Thyroid gland (tissue), 4 donors: ENCODE measurements at regions not wholly inside any gene's neighbourhood (a gene's known extent, or its start where the extent isn't known, plus 50 kb on each side); places are given as distances from the start of the nearest gene placed in this dataset.

ENCODE experiments used
- DNase-seq, 2 donors: peaks; one replicate each; pipeline ENCODE4 v3.0.0-alpha.2; 2019
- H3K27ac ChIP-seq, 3 donors: fragments of 200-600 bp; sonication (generic); 1 replicate in 2 of 3; 2 replicates in 1 of 3; pipeline ENCODE4 v1.5.1; 2016 to 2019; ENCODE audit warnings: mild to moderate bottlenecking in 1 of 3, moderate library complexity in 1 of 3
- H3K27me3 ChIP-seq: fragments of 200-600 bp; sonication (generic); one replicate; pipeline ENCODE4 v1.5.1; 2019
- H3K36me3 ChIP-seq, 2 donors: fragments of 200-600 bp; sonication (generic); one replicate each; pipeline ENCODE4 v1.5.1; 2016 to 2019
- H3K4me1 ChIP-seq, 2 donors: fragments of 200-600 bp; sonication (generic); one replicate each; pipeline ENCODE4 v1.5.1; 2017 to 2019
- H3K4me3 ChIP-seq, 3 donors: fragments of 200-600 bp; sonication (generic); replicated peaks in 1 of 3; 1 replicate in 2 of 3; 2 replicates in 1 of 3; pipeline ENCODE4 v1.5.1; 2016; ENCODE audit warnings: mild to moderate bottlenecking in 1 of 3
- H3K9me3 ChIP-seq: fragments of 200-600 bp; sonication (generic); one replicate; pipeline ENCODE4 v1.5.1; 2017
- POLR2A ChIP-seq, 2 donors: fragments of 450-650 bp; IDR thresholded peaks; one replicate each; pipeline ENCODE4 v1.6.1; 2017; ENCODE audit warnings: antibody characterized with exemption in 2 of 2, mild to moderate bottlenecking in 2 of 2, moderate library complexity in 1 of 2
- WGBS, 2 donors: methylation state at CpG; one replicate each; pipeline ENCODE4 v1.1.5; 2017; 5-methylcytosine and 5-hydroxymethylcytosine counted together
- intact Hi-C: fragments of 100-400 bp; cut with DNase I; formaldehyde crosslinking; loops from one replicate; pipeline ENCODE4 v1.15.1; 2023
- TF ChIP-seq, protein P1 (sequence below), 6 experiments: fragments of 200-600 bp in 3 of 6; fragments of 450-650 bp in 3 of 6; sonication (generic) in 3 of 6; IDR thresholded peaks; one replicate each; pipeline ENCODE4 v1.5.1; 2016 to 2019; ENCODE audit warnings: antibody characterized with exemption in 6 of 6, mild to moderate bottlenecking in 2 of 6, inconsistent platforms in 1 of 6, moderate library complexity in 1 of 6

DNA sequence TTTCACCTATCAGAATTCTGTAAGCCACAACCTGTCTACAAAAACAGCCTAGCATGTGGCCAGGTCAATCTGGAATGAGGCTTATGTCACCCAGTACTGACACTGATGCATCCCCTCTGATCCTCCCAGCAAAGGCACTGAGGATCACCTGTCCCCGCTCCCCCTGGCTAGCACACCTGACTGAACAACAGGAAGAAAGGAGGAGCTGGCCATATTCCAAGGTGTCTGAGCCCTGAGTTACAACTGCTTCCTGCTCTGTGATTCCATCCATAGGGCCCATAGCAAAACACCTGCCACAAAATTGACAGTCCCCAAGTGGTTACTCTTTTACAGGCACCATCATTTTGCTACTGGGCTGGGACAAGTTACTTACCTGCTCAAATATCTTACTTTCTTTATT, 555.5 kb upstream of the CFAP20DC start:
- Histone ChIP-seq H3K27me3 (no peaks in the 10 kb centered on the region), H3K4me3 (no peak overlapping the region), H3K4me1 (peaks cover 19 to 22% of the 10 kb centered on the region in 2 donors), H3K36me3 (no peaks in the 10 kb centered on the region), H3K9me3 (no peaks in the 10 kb centered on the region), H3K27ac (no peak overlapping the region)
- 64 to 91% methylated on average over 1 of the region's 1 CpG for WGBS, 2 donors
- DNase-seq: peak; percentile 38 to 49
- intact Hi-C loops: no loop called here
- TF ChIP-seq POLR2A (IDR thresholded peaks at IDR 0.05): no peak
- TF ChIP-seq, protein P1, sequence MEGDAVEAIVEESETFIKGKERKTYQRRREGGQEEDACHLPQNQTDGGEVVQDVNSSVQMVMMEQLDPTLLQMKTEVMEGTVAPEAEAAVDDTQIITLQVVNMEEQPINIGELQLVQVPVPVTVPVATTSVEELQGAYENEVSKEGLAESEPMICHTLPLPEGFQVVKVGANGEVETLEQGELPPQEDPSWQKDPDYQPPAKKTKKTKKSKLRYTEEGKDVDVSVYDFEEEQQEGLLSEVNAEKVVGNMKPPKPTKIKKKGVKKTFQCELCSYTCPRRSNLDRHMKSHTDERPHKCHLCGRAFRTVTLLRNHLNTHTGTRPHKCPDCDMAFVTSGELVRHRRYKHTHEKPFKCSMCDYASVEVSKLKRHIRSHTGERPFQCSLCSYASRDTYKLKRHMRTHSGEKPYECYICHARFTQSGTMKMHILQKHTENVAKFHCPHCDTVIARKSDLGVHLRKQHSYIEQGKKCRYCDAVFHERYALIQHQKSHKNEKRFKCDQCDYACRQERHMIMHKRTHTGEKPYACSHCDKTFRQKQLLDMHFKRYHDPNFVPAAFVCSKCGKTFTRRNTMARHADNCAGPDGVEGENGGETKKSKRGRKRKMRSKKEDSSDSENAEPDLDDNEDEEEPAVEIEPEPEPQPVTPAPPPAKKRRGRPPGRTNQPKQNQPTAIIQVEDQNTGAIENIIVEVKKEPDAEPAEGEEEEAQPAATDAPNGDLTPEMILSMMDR (IDR thresholded peaks at IDR 0.05): no peak

DNA sequence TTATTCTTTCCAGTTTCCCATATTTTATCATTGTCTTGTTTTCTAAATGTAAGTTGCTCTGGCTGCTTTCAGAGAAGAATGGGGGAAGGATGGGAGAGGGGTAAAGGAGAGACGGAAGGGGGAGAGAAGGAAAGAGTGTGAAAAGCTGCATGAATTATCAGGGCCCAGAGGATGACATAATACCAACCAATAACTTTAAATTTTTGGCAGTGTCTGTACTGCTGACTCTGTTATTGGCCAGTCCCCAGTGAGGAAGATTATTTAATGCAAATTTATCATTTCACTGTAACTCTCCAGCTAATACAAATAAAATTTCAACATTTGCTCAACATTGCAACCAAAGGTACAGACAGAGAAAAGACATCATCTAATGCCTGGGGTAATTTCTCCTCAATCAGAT, 551.7 kb upstream of the CFAP20DC start:
- Histone ChIP-seq H3K9me3 (no peaks in the 10 kb centered on the region), H3K36me3 (no peaks in the 10 kb centered on the region), H3K27me3 (no peaks in the 10 kb centered on the region), H3K27ac (no peak overlapping the region), H3K4me1 (peaks cover 9 to 12% of the 10 kb centered on the region in 2 donors), H3K4me3 (no peak overlapping the region)
- intact Hi-C loops: no loop called here
- WGBS, 2 donors: 79 to 88% methylated on average over 1 of the region's 1 CpG
- DNase-seq: no peak
- TF ChIP-seq, protein P1 (IDR thresholded peaks at IDR 0.05): no peak
- no peak for TF ChIP-seq POLR2A (IDR thresholded peaks at IDR 0.05)

DNA sequence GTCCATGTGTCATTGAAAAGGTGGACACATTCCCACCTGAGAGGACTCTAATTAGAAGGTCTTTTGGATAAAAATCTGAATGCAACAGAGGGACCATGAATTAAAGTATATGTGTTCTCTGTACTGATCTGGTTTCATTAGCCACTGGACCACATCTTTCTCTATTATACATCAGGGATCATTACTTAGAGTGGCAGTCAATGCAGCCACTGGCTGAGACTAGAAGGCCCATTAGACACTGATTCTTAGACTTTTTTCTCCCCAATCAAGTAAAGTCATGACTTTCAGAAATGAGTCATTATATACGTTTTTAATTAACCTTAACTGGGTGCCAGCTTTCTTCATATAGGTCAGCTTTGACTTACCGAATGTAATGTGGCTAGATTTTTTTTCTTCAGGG, 550.8 kb upstream of the CFAP20DC start:
- H3K4me1 ChIP-seq: peaks cover under 1 to 7% of the 10 kb centered on the region in 2 donors
- intact Hi-C loops: no loop called here
- no peaks in the 10 kb centered on the region for H3K9me3 ChIP-seq
- DNase-seq: no peak
- H3K27ac ChIP-seq: no peak overlapping the region
- no peaks in the 10 kb centered on the region for H3K27me3 ChIP-seq
- TF ChIP-seq, protein P1 (IDR thresholded peaks at IDR 0.05): no peak
- TF ChIP-seq POLR2A (IDR thresholded peaks at IDR 0.05): no peak
- 89 to 90% methylated on average over 2 of the region's 2 CpGs for WGBS, 2 donors
- H3K36me3 ChIP-seq: no peaks in the 10 kb centered on the region
- no peak overlapping the region for H3K4me3 ChIP-seq

DNA sequence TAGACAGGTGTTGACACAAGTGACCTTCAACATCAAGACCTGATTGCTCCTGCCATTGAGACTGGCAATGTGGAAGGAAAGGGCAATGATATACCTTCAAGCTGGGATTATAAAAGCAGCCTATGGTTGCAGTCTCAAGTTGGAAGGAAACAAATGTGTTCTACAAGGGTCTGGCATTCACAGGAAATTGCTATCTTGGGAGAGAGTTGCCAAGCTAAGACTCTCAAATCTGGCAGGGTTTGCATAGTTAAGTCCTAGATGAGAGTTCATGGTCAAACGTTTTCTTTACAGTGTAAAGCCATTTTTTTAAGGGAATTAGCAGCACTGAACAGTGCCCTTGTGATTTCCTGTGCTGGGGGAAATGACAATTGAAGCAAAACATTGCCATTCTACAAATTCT, 546.9 kb upstream of the CFAP20DC start:
- H3K9me3 ChIP-seq: no peaks in the 10 kb centered on the region
- no peaks in the 10 kb centered on the region for H3K4me1 ChIP-seq
- no peak overlapping the region for H3K27ac ChIP-seq
- 0 to 13% methylated on average over 1 of the region's 1 CpG for WGBS, 2 donors
- no peak for DNase-seq
- H3K36me3 ChIP-seq: no peaks in the 10 kb centered on the region
- no peak overlapping the region for H3K4me3 ChIP-seq
- no peaks in the 10 kb centered on the region for H3K27me3 ChIP-seq
- intact Hi-C loops: no loop called here
- TF ChIP-seq POLR2A (IDR thresholded peaks at IDR 0.05): no peak
- TF ChIP-seq, protein P1 (IDR thresholded peaks at IDR 0.05): no peak

DNA sequence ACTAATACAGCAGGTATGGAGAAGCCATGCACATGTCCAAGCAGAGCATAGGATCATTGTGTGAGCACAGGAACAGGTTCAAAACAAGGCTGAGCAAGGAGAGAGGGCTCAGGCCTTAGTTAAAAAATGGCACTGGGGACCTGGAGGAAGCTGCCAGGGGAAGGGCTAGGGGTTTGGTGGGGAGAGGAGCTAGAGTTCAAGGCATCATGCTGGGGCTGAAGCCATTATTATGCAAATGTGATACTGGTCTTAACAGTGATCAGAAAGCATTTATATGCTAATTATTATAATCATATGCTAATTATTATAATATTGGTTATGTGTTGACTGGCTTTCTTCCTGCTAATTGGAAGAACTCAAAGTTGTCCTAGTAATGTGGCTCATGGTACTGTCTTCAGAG, 546.0 kb upstream of the CFAP20DC start:
- no peak overlapping the region for H3K4me3 ChIP-seq
- H3K27me3 ChIP-seq: no peaks in the 10 kb centered on the region
- no peaks in the 10 kb centered on the region for H3K4me1 ChIP-seq
- H3K36me3 ChIP-seq: no peaks in the 10 kb centered on the region
- H3K27ac ChIP-seq: no peak overlapping the region
- H3K9me3 ChIP-seq: no peaks in the 10 kb centered on the region
- DNase-seq: no peak
- intact Hi-C loops: no loop called here
- no peak for TF ChIP-seq POLR2A (IDR thresholded peaks at IDR 0.05)
- TF ChIP-seq, protein P1 (IDR thresholded peaks at IDR 0.05): no peak
